ENCODE measurements at regions not wholly inside any gene's neighbourhood (a gene's known extent, or its start where the extent isn't known, plus 50 kb on each side); places are given as distances from the start of the nearest gene placed in this dataset.

GRCh38 chrX:9234315-9234714 lies 200.4 kb upstream of the FAM9B start:
- ATAC-seq (replicated peaks) (no peak), DNase-seq (no peak)
- Mint-ChIP-seq H3K4me3 (no peak overlapping the region), H3K36me3 (ENCODE audit: insufficient read depth) (no peaks in the 10 kb centered on the region), H3K27me3 (peaks cover 0 to 6% of the 10 kb centered on the region in 2 donors), H3K9me3 (no peaks in the 10 kb centered on the region), H3K27ac (no peak overlapping the region), H3K4me1 (ENCODE audit: low read depth in 2 of 2) (peaks cover 0 to 5% of the 10 kb centered on the region in 2 donors)

GRCh38 chrX:9235722-9236121 lies 201.8 kb upstream of the FAM9B start:
- Mint-ChIP-seq H3K36me3 (ENCODE audit: insufficient read depth) (no peaks in the 10 kb centered on the region), H3K27ac (no peak overlapping the region), H3K9me3 (no peaks in the 10 kb centered on the region), H3K4me1 (ENCODE audit: low read depth in 2 of 2) (peaks cover 0 to 5% of the 10 kb centered on the region in 2 donors), H3K4me3 (no peak overlapping the region), H3K27me3 (peaks cover 0 to 6% of the 10 kb centered on the region in 2 donors)
- no peak for DNase-seq
- ATAC-seq (replicated peaks) = no peak

GRCh38 chrX:9240956-9241355 lies 207.0 kb upstream of the FAM9B start:
- no peak overlapping the region for H3K4me3 Mint-ChIP-seq
- H3K4me1 Mint-ChIP-seq (ENCODE audit: low read depth in 2 of 2) = no peaks in the 10 kb centered on the region
- no peaks in the 10 kb centered on the region for H3K36me3 Mint-ChIP-seq (ENCODE audit: insufficient read depth)
- no peak overlapping the region for H3K27ac Mint-ChIP-seq
- H3K9me3 Mint-ChIP-seq = no peaks in the 10 kb centered on the region
- ATAC-seq (replicated peaks) = no peak
- DNase-seq = no peak
- no peaks in the 10 kb centered on the region for H3K27me3 Mint-ChIP-seq

- no peaks in the 10 kb centered on the region for H3K9me3 Mint-ChIP-seq
- no peaks in the 10 kb centered on the region for H3K36me3 Mint-ChIP-seq (ENCODE audit: insufficient read depth)
- no peaks in the 10 kb centered on the region for H3K4me1 Mint-ChIP-seq (ENCODE audit: low read depth in 2 of 2)
- ATAC-seq (replicated peaks) = no peak
- no peaks in the 10 kb centered on the region for H3K27me3 Mint-ChIP-seq
- H3K27ac Mint-ChIP-seq = no peak overlapping the region
- no peak for DNase-seq
- no peak overlapping the region for H3K4me3 Mint-ChIP-seq
Measured at GRCh38 chrX:9241427-9241826, 207.5 kb upstream of the FAM9B start.

- ATAC-seq (replicated peaks) = no peak
- H3K36me3 Mint-ChIP-seq (ENCODE audit: insufficient read depth) = no peaks in the 10 kb centered on the region
Measured at GRCh38 chrX:9249051-9249846, 215.3 kb upstream of the FAM9B start.

GRCh38 chrX:9252182-9252581 lies 212.7 kb upstream of the TBL1X start:
- Mint-ChIP-seq H3K27ac (no peak overlapping the region), H3K9me3 (no peaks in the 10 kb centered on the region), H3K4me3 (no peak overlapping the region), H3K4me1 (ENCODE audit: low read depth in 2 of 2) (no peaks in the 10 kb centered on the region), H3K36me3 (ENCODE audit: insufficient read depth) (no peaks in the 10 kb centered on the region), H3K27me3 (no peaks in the 10 kb centered on the region)
- ATAC-seq (replicated peaks) (no peak), DNase-seq (no peak)

More at GRCh38 chrX:9249051-9249846, 215.3 kb upstream of the FAM9B start:
- Mint-ChIP-seq H3K9me3 (no peaks in the 10 kb centered on the region), H3K27me3 (no peaks in the 10 kb centered on the region), H3K4me1 (ENCODE audit: low read depth in 2 of 2) (no peaks in the 10 kb centered on the region), H3K27ac (no peak overlapping the region), H3K4me3 (no peak overlapping the region)
- DNase-seq = no peak

GRCh38 chrX:9253211-9253610 lies 211.6 kb upstream of the TBL1X start:
- DNase-seq (no peak), ATAC-seq (replicated peaks) (no peak)
- no peak overlapping the region for H3K4me3 Mint-ChIP-seq
- H3K36me3 Mint-ChIP-seq (ENCODE audit: insufficient read depth) = no peaks in the 10 kb centered on the region
- H3K9me3 Mint-ChIP-seq = no peaks in the 10 kb centered on the region
- H3K27ac Mint-ChIP-seq = no peak overlapping the region
- no peaks in the 10 kb centered on the region for H3K27me3 Mint-ChIP-seq
- H3K4me1 Mint-ChIP-seq (ENCODE audit: low read depth in 2 of 2) = no peaks in the 10 kb centered on the region

GRCh38 chrX:9257718-9258420 lies 207.0 kb upstream of the TBL1X start:
- H3K9me3 Mint-ChIP-seq = peaks cover 3 to 7% of the 10 kb centered on the region in 2 donors
- no peaks in the 10 kb centered on the region for H3K4me1 Mint-ChIP-seq (ENCODE audit: low read depth in 2 of 2)
- H3K27ac Mint-ChIP-seq = no peak overlapping the region
- no peaks in the 10 kb centered on the region for H3K36me3 Mint-ChIP-seq (ENCODE audit: insufficient read depth)
- no peak overlapping the region for H3K4me3 Mint-ChIP-seq
- no peaks in the 10 kb centered on the region for H3K27me3 Mint-ChIP-seq
- DNase-seq (no peak), ATAC-seq (replicated peaks) (no peak)

- Mint-ChIP-seq H3K4me3 (no peak overlapping the region), H3K27me3 (no peaks in the 10 kb centered on the region), H3K36me3 (ENCODE audit: insufficient read depth) (no peaks in the 10 kb centered on the region), H3K27ac (no peak overlapping the region), H3K9me3 (peaks cover 3 to 7% of the 10 kb centered on the region in 2 donors), H3K4me1 (ENCODE audit: low read depth in 2 of 2) (no peaks in the 10 kb centered on the region)
- DNase-seq (no peak), ATAC-seq (replicated peaks) (no peak)
Measured at GRCh38 chrX:9258421-9259104, 206.3 kb upstream of the TBL1X start.

GRCh38 chrX:9260603-9261002 lies 204.3 kb upstream of the TBL1X start:
- Mint-ChIP-seq H3K36me3 (ENCODE audit: insufficient read depth) (no peaks in the 10 kb centered on the region), H3K4me1 (ENCODE audit: low read depth in 2 of 2) (no peaks in the 10 kb centered on the region), H3K27ac (no peak overlapping the region), H3K27me3 (no peaks in the 10 kb centered on the region), H3K4me3 (no peak overlapping the region), H3K9me3 (peaks cover 3 to 7% of the 10 kb centered on the region in 2 donors)
- no peak for DNase-seq
- no peak for ATAC-seq (replicated peaks)

- no peak overlapping the region for H3K4me3 Mint-ChIP-seq
- DNase-seq (no peak), ATAC-seq (replicated peaks) (no peak)
- H3K9me3 Mint-ChIP-seq = no peaks in the 10 kb centered on the region
- H3K36me3 Mint-ChIP-seq (ENCODE audit: insufficient read depth) = no peaks in the 10 kb centered on the region
- peaks cover 0 to 7% of the 10 kb centered on the region in 2 donors for H3K27me3 Mint-ChIP-seq
- no peak overlapping the region for H3K27ac Mint-ChIP-seq
- H3K4me1 Mint-ChIP-seq (ENCODE audit: low read depth in 2 of 2) = peaks cover 0 to 2% of the 10 kb centered on the region in 2 donors
Measured at GRCh38 chrX:9267415-9267814, 197.4 kb upstream of the TBL1X start.

GRCh38 chrX:9269134-9269533 lies 195.7 kb upstream of the TBL1X start:
- Mint-ChIP-seq H3K4me3 (no peak overlapping the region), H3K36me3 (ENCODE audit: insufficient read depth) (peaks cover 4% of the 10 kb centered on the region), H3K9me3 (peaks cover 2 to 7% of the 10 kb centered on the region in 2 donors), H3K4me1 (ENCODE audit: low read depth in 2 of 2) (peaks cover 0 to 4% of the 10 kb centered on the region in 2 donors), H3K27ac (no peak overlapping the region), H3K27me3 (peaks cover 0 to 7% of the 10 kb centered on the region in 2 donors)
- no peak for ATAC-seq (replicated peaks)
- DNase-seq = no peak

- Mint-ChIP-seq H3K27ac (no peak overlapping the region), H3K27me3 (peaks cover 0 to 7% of the 10 kb centered on the region in 2 donors), H3K36me3 (ENCODE audit: insufficient read depth) (peaks cover 4% of the 10 kb centered on the region), H3K4me1 (ENCODE audit: low read depth in 2 of 2) (peaks cover 0 to 4% of the 10 kb centered on the region in 2 donors), H3K4me3 (no peak overlapping the region), H3K9me3 (peaks cover 2 to 7% of the 10 kb centered on the region in 2 donors)
- no peak for DNase-seq
- no peak for ATAC-seq (replicated peaks)
Measured at GRCh38 chrX:9271789-9272525, 192.9 kb upstream of the TBL1X start.
